T-helper 1 cell (primary cell): ENCODE measurements at regions not wholly inside any gene's neighbourhood (a gene's known extent, or its start where the extent isn't known, plus 50 kb on each side); places are given as distances from the start of the nearest gene placed in this dataset.
A peak's percentile ranks its signal among the peaks of the same experiment; 100 is the strongest.
"Not testable (repeated sequence)": the region's sequence is repeated elsewhere in the genome, so short reads cannot be mapped to it uniquely, and the experiment has no call there.

ENCODE experiments used
- DNase-seq, 5 donors: peaks; one replicate each; pipeline ENCODE4 v3.0.0-alpha.2; 2012 to 2020

GRCh38 chr1:55466373-55466772 is 251.2 kb upstream of the USP24 start:
- DNase-seq = no peak

DNA sequence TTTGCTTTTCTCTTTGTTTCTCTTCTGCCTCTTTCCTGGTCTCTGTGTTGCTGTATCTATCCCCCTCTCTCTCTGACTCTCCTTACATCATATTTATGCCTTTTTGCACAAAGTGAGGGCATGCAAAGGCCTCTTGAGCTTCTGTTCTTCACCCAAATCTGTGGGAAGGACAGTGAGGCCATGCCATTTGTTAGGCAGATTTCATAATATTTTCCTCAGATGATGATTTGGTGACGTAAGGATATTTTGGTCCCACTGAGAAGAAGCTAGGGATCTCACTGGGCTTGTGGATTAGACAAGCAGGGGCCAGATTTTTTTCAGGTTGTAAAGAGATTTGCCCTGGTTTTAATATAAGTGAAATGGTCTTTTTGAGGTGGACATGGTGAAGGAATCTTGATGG is 249.4 kb upstream of the USP24 start:
- DNase-seq = no peak

GRCh38 chr1:55463814-55464475 is 248.8 kb upstream of the USP24 start:
- DNase-seq = no peak

GRCh38 chr1:55457874-55458273 is 242.7 kb upstream of the USP24 start:
- no peak for DNase-seq

DNA sequence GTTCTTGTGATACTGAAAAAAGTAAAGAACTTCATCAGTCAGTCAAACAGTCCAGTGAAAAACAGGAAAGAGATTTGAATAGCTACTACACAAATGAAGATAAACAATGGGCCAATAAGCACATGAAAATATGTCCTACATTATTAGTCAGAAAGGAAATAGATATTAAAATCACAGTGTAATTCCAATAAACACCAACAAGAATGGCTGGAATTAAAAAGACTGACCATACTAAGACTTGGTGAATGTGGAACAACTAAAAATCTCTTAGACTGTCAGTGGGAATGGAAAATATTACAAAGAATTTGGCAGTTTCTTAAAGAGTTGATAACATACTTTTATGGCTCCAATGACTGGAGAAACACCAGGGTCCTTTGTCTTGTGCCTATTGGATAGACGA is 241.8 kb upstream of the USP24 start:
- no peak for DNase-seq

- no peak for DNase-seq
Observed at GRCh38 chr1:55448261-55448660, 233.1 kb upstream of the USP24 start.

GRCh38 chr1:55447488-55447887 is 232.3 kb upstream of the USP24 start:
- DNase-seq = no peak

DNA sequence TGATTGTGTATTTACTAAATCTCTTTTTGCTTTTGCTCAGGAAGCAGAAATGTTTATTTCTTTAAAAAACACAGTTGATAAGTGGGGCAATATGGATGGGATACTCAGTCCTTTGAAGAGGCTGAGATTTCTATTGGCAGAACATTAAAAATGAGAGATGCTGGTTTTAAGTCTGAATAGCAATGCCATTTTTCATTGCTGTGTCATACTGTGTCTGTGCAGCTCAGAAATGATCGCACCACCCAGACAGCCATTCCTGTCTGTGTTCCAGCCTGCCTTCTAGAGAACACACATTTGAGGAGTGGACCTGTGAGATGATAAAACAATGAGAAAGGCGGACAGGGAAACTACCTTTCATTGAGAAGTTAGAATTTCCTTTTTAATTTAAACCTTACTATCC is 231.2 kb upstream of the USP24 start:
- DNase-seq = no peak

DNA sequence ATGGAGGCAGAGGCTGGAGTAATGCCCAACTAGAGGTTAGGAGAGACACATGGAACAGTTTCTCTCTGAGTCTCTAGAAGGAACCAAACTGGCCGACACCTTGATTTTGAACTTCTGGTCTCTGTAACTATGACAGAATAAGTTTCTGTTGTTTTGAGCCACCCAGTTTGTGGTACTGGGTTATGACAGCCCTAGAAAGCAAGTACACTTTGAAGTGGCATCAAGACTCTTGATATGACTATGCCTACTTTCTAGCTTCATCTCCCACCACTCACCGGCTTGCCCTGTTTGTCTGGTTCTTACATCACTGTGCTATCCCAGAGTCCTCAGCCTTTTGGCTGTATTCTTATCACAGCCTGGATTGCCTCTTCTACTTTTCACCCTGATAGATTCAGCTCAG is 230.3 kb upstream of the USP24 start:
- DNase-seq = peak in 1 of 5 donors; percentile 65

- DNase-seq = no peak
Observed at GRCh38 chr1:55444667-55445066, 229.5 kb upstream of the USP24 start.

GRCh38 chr1:55443175-55443915 is 228.2 kb upstream of the USP24 start:
- no peak for DNase-seq

DNA sequence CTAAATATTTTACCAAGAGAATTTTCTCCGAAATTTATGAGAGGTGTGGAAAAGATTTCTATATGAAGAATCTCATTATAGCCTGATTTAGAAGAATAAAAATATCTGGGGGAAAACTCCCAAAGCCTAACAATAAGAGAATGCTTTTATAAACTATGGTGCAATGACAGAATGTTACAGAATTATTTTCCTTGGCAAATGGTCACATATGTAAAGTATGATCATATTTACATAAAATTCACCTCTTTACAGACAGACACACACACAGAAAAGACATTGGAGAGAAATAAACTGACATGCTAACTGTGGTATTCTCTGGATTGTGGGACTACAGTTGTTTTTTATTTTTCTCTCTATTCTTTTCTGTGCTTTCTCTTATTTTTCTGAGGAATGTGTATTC is 226.3 kb upstream of the USP24 start:
- no peak for DNase-seq

DNA sequence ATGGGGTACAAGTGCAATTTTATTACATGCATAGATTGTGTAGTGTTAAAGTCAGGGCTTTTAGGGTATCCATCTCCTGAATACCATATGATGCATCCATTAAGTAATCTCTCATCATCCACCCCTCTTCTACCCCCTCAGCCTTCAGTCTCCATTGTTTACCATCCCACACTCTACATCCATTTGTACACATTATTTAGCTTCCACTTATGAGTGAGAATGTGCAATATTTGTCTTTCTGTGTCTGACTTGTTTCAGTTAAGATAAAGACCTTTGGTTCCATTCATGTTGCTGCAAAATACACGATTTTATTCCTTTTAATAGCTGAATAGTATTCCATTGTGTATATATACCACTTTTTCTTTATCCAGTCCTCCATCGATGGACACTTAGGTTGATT is 222.5 kb upstream of the USP24 start:
- no peak for DNase-seq

GRCh38 chr1:55430720-55431119 is 215.6 kb upstream of the USP24 start:
- not testable (repeated sequence) for DNase-seq

DNA sequence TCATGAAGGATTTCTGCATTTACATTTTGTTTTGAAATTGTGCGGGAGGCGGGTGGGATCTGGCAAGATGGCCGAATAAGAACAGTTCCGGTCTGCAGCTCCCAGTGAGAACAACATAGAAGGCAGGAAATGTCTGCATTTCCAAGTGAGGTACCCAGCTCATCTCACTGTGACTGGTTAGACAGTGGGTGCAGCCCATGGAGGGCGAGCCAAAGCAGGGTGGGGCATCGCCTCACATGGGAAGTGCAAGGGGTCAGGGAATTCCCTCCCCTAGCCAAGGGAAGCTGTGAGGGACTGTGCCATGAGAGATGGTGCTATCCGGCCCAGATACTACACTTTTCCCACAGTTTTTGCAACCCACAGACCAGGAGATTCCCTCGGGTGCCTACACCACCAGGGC is 215.0 kb upstream of the USP24 start:
- not testable (repeated sequence) for DNase-seq

- no peak for DNase-seq
Observed at GRCh38 chr1:55428944-55429931, 214.1 kb upstream of the USP24 start.

DNA sequence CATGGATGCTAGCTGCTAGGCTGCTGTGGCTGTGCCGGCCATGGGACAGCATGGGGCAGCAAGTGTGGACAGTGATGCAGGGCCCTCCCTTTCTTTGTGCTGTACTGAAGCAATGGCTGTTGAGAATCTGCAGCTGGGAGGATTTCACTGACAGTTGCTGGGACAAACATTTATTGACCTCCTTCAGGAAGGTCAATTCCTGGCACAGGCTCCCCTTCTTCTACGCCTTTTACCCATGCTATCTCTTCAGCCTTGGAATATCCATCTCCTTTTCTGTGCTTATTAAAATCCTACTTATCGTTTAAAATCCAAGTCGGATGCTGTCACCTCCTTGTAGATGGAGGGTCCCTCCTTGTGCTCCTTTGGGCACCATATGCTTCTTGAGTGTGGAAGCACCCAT is 213.1 kb upstream of the USP24 start:
- DNase-seq = no peak

DNA sequence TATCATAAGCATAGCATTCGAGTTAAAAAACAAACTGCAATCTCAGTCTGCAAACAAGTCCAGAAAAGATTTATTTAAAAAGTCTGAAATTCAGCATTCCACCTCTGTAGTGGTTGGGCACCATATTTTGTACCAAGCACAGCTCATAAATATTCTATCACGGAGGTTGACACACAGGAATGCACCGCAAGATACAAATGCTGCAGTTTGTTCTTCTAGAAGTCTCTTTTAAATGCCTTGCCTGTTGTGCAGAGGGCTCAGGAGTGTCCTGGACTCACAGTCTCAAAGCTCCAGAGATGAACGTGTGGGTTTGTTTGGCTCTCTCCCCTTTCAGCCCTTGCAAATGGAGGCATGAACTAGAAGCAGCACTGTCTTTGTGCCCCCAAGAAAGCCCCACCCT is 212.4 kb upstream of the USP24 start:
- no peak for DNase-seq

GRCh38 chr1:55426619-55427018 is 211.5 kb upstream of the USP24 start:
- no peak for DNase-seq

- DNase-seq = no peak
Observed at GRCh38 chr1:55426156-55426555, 211.0 kb upstream of the USP24 start.

DNA sequence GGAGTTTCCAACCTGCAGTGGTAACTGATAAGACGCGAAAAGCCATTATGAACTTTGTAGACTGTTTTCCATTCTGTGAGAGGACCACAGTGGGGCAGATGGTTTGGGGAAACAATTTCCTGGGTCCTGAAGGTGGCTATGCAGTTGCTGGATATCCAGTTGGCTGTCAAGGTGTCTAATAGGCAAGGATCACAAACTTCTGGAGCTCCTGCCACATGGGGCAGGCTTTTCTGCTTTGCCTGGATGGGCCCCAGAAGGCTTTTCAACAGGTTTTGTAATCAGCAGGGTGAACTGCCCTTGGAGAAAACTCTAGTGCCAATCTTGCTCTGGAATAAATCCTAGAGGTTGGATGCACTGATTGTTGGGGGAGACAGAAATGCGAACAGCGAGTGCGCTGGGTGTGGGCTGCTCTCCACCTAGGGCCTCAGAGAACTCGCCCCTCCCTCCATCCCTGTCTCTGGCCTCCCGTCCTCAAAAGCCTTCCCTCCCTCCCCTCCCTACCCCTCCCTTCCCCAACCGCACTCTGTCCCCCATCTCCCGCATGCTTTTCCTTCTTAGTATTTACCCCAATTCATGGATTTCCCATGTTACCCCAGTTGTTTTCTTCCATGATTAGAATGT is 210.3 kb upstream of the USP24 start:
- no peak for DNase-seq

DNA sequence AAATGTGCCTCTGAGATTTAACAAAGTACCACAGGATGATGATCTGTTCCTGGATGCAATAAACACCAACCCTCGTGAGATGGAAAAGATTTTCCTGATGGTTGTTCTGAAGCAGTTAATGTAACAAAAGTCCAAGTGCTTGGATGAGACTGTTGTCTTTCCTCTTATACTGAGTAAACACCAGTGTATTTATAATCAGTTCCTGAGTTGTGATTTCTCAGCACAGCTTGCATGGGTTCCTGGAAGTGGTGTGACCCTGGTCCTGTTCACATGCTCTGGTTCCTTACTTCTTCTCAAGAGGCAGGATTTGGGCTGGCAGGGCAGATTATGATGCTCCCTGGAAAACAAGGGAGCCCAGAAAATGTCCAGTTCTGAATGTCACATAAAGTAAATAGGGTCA is 208.2 kb upstream of the USP24 start:
- no peak for DNase-seq
